SH-SY5Y (cell line): ENCODE measurements at regions not wholly inside any gene's neighbourhood (a gene's known extent, or its start where the extent isn't known, plus 50 kb on each side); places are given as distances from the start of the nearest gene placed in this dataset.
A peak's percentile ranks its signal among the peaks of the same experiment; 100 is the strongest.

Source experiments
- GATA2 ChIP-seq: IDR thresholded peaks from 2 replicates; pipeline ENCODE4 v1.6.1; 2011; ENCODE audit warnings: mild to moderate bottlenecking, low read depth, low read length
- GATA3 ChIP-seq: IDR thresholded peaks from 2 replicates; pipeline ENCODE4 v1.6.1; 2011; ENCODE audit warnings: low read depth, mild to moderate bottlenecking, low read length, moderate library complexity

- no peak for TF ChIP-seq GATA3
- TF ChIP-seq GATA2: no peak
Measured at GRCh38 chr12:23083267-23083666, 458.3 kb downstream of the ETNK1 start.

GRCh38 chr12:23084236-23084995 is 459.4 kb downstream of the ETNK1 start:
- TF ChIP-seq GATA3: peak; percentile 79
- TF ChIP-seq GATA2: peak; percentile 94

DNA sequence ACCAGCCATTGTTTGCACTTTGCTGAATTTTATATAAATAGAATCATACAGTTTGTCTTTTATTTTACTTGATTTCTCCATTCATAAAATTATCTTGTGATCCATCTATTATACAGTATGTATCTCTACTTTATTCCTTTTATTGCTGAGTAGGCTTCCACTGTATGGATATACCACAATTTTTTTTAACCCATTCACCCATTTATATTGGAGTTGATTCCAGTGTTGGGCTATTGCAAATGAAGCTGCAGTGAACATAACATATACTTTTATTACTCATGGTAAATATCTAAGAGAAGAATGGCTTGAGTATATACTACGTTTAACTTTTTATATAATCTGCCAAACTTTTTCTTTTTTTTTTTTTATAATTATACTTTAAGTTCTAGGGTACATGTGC is 463.6 kb downstream of the ETNK1 start:
- no peak for TF ChIP-seq GATA3
- TF ChIP-seq GATA2: no peak

GRCh38 chr12:23093488-23093887 is 468.5 kb downstream of the ETNK1 start:
- TF ChIP-seq GATA3: no peak
- no peak for TF ChIP-seq GATA2

DNA sequence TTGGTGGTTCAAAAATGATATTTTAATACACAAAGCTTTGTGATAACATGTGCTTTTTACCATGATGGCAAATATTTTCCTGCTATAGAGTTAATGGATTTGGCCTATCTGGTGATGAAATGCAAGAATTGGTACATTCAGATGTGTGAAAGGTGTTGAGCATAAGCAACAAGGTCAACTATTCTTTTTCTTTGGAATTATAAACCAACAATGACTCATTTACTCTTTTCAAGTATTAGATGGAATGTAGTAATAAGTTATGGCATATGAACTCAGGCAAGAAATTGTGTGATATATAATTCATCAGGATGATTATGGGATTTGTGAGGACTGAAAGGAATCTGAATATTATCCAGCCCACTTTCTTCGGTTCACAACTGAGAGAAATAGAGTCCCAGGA is 471.4 kb downstream of the ETNK1 start:
- TF ChIP-seq GATA2 (no peak), GATA3 (no peak)

DNA sequence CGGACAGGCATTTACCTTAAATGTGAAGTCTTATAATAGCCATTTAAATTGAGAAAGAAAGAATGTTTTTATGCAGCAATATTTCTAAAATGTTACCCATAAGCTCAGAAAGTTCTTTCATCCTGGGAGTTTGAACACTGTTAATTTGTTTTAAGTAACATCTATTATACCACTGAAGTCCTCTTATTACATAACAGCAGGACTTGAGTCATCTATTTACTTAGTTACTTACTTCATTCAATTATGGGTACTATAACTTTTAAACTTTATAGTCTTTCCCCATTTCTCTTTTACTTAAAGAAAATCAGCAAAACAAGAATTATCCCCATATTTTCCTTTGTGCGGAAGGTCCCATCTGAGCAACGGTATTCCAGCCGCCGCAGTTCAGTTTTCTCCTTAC is 473.1 kb downstream of the ETNK1 start:
- TF ChIP-seq GATA3: no peak
- no peak for TF ChIP-seq GATA2

GRCh38 chr12:23098517-23098916 is 473.5 kb downstream of the ETNK1 start:
- TF ChIP-seq GATA2 (no peak), GATA3 (no peak)

DNA sequence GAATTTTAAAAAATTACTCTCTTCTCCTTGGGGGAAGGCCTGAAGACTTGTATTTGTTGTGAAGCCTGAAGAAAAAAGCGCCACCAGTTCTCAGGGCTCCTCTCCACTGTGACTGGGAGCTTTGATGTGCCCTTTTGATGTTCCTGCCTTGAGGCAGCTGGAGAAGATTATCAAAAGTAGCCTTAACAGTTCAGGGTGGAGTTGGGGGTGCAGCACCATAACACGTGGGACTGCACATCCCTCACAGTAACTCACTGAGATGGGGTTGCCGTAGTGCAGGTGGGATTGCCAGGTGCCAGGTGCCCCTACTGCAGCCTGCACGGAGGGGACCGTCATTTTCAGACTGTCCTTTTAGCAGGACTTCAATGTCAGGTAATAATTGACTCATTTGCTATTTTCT is 474.1 kb downstream of the ETNK1 start:
- TF ChIP-seq GATA2 (no peak), GATA3 (no peak)

DNA sequence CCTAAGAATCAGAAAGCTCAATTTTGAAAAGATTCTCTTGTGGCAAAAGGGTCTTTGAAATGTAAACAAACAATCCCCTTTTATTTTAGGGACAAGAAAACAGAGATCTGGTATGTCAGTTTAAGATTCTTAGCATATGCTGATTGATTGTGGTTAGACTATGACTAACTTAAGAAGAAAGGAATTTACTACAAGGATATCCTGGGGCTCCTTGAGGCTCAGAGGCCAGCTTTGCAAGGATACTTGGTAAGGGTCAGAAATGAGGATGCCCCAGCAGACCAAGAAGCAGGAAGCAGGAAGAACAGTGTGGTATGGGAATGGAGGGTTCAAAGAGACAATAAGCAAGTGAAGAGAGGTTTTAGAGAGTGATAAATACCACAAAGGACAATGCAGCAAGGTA is 474.6 kb downstream of the ETNK1 start:
- TF ChIP-seq GATA2 (no peak), GATA3 (no peak)

GRCh38 chr12:23108957-23109356 is 484.0 kb downstream of the ETNK1 start:
- TF ChIP-seq GATA2 (no peak), GATA3 (no peak)

GRCh38 chr12:23113781-23114180 is 488.8 kb downstream of the ETNK1 start:
- TF ChIP-seq GATA3 (no peak), GATA2 (no peak)

DNA sequence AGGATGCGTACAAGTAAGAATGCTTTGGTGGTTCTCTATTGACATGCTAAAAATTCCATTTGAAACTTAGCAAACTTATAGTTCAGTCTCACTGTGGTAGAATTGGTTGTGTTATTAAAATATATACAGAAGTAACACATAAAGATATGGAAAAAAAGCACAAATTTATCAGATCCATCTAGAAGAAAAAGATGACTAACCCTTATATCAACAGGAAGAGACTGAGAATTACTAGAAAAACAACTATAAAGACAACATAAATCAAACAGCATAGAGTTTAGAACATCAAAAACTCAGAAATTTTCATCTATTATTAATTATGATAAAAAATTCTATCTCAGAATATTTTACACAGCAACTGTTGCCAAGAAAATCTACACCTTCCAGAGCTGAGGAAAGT is 491.0 kb downstream of the ETNK1 start:
- TF ChIP-seq GATA3 (no peak), GATA2 (no peak)

GRCh38 chr12:23126794-23127193 is 501.8 kb downstream of the ETNK1 start:
- TF ChIP-seq GATA2 (no peak), GATA3 (no peak)

GRCh38 chr12:23127701-23128100 is 502.7 kb downstream of the ETNK1 start:
- TF ChIP-seq GATA2: no peak

- TF ChIP-seq GATA2 (no peak), GATA3 (no peak)
Measured at GRCh38 chr12:23128462-23128861, 503.5 kb downstream of the ETNK1 start.

GRCh38 chr12:23132357-23132756 is 507.4 kb downstream of the ETNK1 start:
- TF ChIP-seq GATA2: no peak
- no peak for TF ChIP-seq GATA3
